Astrocyte of the spinal cord (primary cell): ENCODE measurements at regions not wholly inside any gene's neighbourhood (a gene's known extent, or its start where the extent isn't known, plus 50 kb on each side); places are given as distances from the start of the nearest gene placed in this dataset.

Experiments
- DNase-seq: peaks from one replicate; pipeline ENCODE4 v3.0.0; 2011; ENCODE audit warnings: low read depth, low spot score
- H3K4me3 ChIP-seq: 2 replicates; pipeline ENCODE4 v1.5.1; 2011; ENCODE audit warnings: low read depth, mild to moderate bottlenecking, low read length, moderate library complexity
- CTCF ChIP-seq: IDR thresholded peaks from 2 replicates; pipeline ENCODE4 v1.5.1; 2012; ENCODE audit warnings: low read depth, mild to moderate bottlenecking, low read length, inconsistent platforms
- in situ Hi-C: cut with HindIII; loops from 2 replicates; pipeline ENCODE4 v1.10.0; 2017; ENCODE audit warnings: low sequenced_read_pairs

GRCh38 chr3:95438274-95438673, 1375.4 kb downstream of the NSUN3 start:
- no peak overlapping the region for H3K4me3 ChIP-seq
- TF ChIP-seq CTCF = no peak
- no peak for DNase-seq
- in situ Hi-C loops = no loop called here

GRCh38 chr3:95442766-95443165, 1371.6 kb upstream of the EPHA6 start:
- no peak for DNase-seq
- no peak for TF ChIP-seq CTCF
- in situ Hi-C loops = no loop called here
- H3K4me3 ChIP-seq = no peak overlapping the region

- in situ Hi-C loops = no loop called here
- TF ChIP-seq CTCF = no peak
- no peak overlapping the region for H3K4me3 ChIP-seq
- no peak for DNase-seq
Measured at GRCh38 chr3:95449841-95450240, 1364.6 kb upstream of the EPHA6 start.

GRCh38 chr3:95453242-95453641, 1361.2 kb upstream of the EPHA6 start:
- in situ Hi-C loops = no loop called here
- H3K4me3 ChIP-seq = no peak overlapping the region
- no peak for DNase-seq
- no peak for TF ChIP-seq CTCF

- in situ Hi-C loops = no loop called here
- no peak for TF ChIP-seq CTCF
Measured at GRCh38 chr3:95456835-95457234, 1357.6 kb upstream of the EPHA6 start.

GRCh38 chr3:95459706-95460105, 1354.7 kb upstream of the EPHA6 start:
- DNase-seq = no peak
- in situ Hi-C loops = no loop called here
- H3K4me3 ChIP-seq = no peak overlapping the region
- no peak for TF ChIP-seq CTCF

More at GRCh38 chr3:95456835-95457234, 1357.6 kb upstream of the EPHA6 start:
- no peak overlapping the region for H3K4me3 ChIP-seq
- no peak for DNase-seq

- in situ Hi-C loops = no loop called here
- no peak for DNase-seq
- H3K4me3 ChIP-seq = no peak overlapping the region
- TF ChIP-seq CTCF = no peak
Measured at GRCh38 chr3:95460274-95460673, 1354.1 kb upstream of the EPHA6 start.
